H9 (cell line): ENCODE measurements at regions not wholly inside any gene's neighbourhood (a gene's known extent, or its start where the extent isn't known, plus 50 kb on each side); places are given as distances from the start of the nearest gene placed in this dataset.
A peak's percentile ranks its signal among the peaks of the same experiment; 100 is the strongest.
"Not testable (repeated sequence)": the region's sequence is repeated elsewhere in the genome, so short reads cannot be mapped to it uniquely, and the experiment has no call there.

Experiments
- DNase-seq: peaks from one replicate; pipeline ENCODE4 v3.0.0-alpha.2; 2017
- H2AFZ ChIP-seq: one replicate; pipeline ENCODE4 v1.6.1; 2013; ENCODE audit warnings: mild to moderate bottlenecking, low read length, control low read depth, moderate library complexity
- H2AK5ac ChIP-seq: 2 replicates; pipeline ENCODE4 v1.6.1; 2013; ENCODE audit warnings: low read length, control low read depth, mixed read lengths; ENCODE audit not compliant: insufficient read length
- H2BK120ac ChIP-seq: one replicate; pipeline ENCODE4 v1.6.1; 2013; ENCODE audit warnings: low read depth, mild to moderate bottlenecking, low read length, control low read depth, inconsistent platforms; ENCODE audit not compliant: poor library complexity, severe bottlenecking
- H2BK12ac ChIP-seq: 2 replicates; pipeline ENCODE4 v1.6.1; 2013; ENCODE audit warnings: low read length, control low read depth, mixed read lengths, low read depth; ENCODE audit not compliant: insufficient read length
- H2BK15ac ChIP-seq: 2 replicates; pipeline ENCODE4 v1.6.1; 2013; ENCODE audit warnings: low read depth, low read length, control low read depth
- H2BK20ac ChIP-seq: one replicate; pipeline ENCODE4 v1.6.1; 2013; ENCODE audit warnings: low read depth, mild to moderate bottlenecking, low read length, control low read depth, inconsistent platforms; ENCODE audit not compliant: poor library complexity, severe bottlenecking
- H2BK5ac ChIP-seq: 2 replicates; pipeline ENCODE4 v1.6.1; 2013; ENCODE audit warnings: low read length, control low read depth, mixed read lengths; ENCODE audit not compliant: insufficient read length
- H3K14ac ChIP-seq: 2 replicates; pipeline ENCODE4 v1.6.1; 2013; ENCODE audit warnings: low read length, control low read depth; ENCODE audit not compliant: insufficient read depth
- H3K18ac ChIP-seq: 2 replicates; pipeline ENCODE4 v1.6.1; 2013; ENCODE audit warnings: low read depth, mild to moderate bottlenecking, mixed read lengths, low read length, control low read depth; ENCODE audit not compliant: insufficient read length
- H3K23ac ChIP-seq: 2 replicates; pipeline ENCODE4 v1.6.1; 2013; ENCODE audit warnings: low read length, control low read depth, mixed read lengths, low read depth; ENCODE audit not compliant: insufficient read length
- H3K23me2 ChIP-seq: 2 replicates; pipeline ENCODE4 v1.6.1; 2013; ENCODE audit warnings: low read depth, mild to moderate bottlenecking, mixed read lengths, low read length, control low read depth; ENCODE audit not compliant: insufficient read length, poor library complexity, severe bottlenecking
- H3K27ac ChIP-seq: 2 replicates; pipeline ENCODE4 v1.5.1; 2013; ENCODE audit warnings: low read length, control low read depth, mixed read lengths, low read depth; ENCODE audit not compliant: insufficient read length
- H3K27me3 ChIP-seq: 2 replicates; pipeline ENCODE4 v1.6.1; 2013; ENCODE audit warnings: low read length, control low read depth, inconsistent platforms; ENCODE audit not compliant: insufficient read depth
- H3K4ac ChIP-seq: 2 replicates; pipeline ENCODE4 v1.6.1; 2013; ENCODE audit warnings: low read depth, mild to moderate bottlenecking, control low read depth, inconsistent platforms, low read length, moderate library complexity
- H3K4me1 ChIP-seq: 2 replicates; pipeline ENCODE4 v1.6.1; 2013; ENCODE audit warnings: low read length, control low read depth, inconsistent platforms; ENCODE audit not compliant: insufficient read depth
- H3K4me2 ChIP-seq: 2 replicates; pipeline ENCODE4 v1.6.1; 2013; ENCODE audit warnings: low read length, control low read depth, mixed read lengths; ENCODE audit not compliant: insufficient read length, insufficient read depth
- H3K56ac ChIP-seq: 2 replicates; pipeline ENCODE4 v1.6.1; 2013; ENCODE audit warnings: low read depth, mild to moderate bottlenecking, mixed read lengths, low read length, control low read depth; ENCODE audit not compliant: insufficient read length
- H3K79me1 ChIP-seq: 2 replicates; pipeline ENCODE4 v1.6.1; 2013; ENCODE audit warnings: low read depth, mild to moderate bottlenecking, moderate library complexity, low read length, control low read depth, inconsistent platforms; ENCODE audit not compliant: insufficient read depth, poor library complexity, severe bottlenecking
- H3K79me2 ChIP-seq: 2 replicates; pipeline ENCODE4 v1.6.1; 2013; ENCODE audit warnings: low read length, control low read depth, inconsistent platforms; ENCODE audit not compliant: insufficient read depth
- H3K9ac ChIP-seq: 2 replicates; pipeline ENCODE4 v1.6.1; 2013; ENCODE audit warnings: low read length, control low read depth, mixed read lengths; ENCODE audit not compliant: insufficient read length; ENCODE audit errors: extremely low read depth
- H3K9me3 ChIP-seq: one replicate; pipeline ENCODE4 v1.6.1; 2013; ENCODE audit warnings: low read depth, low read length, inconsistent platforms; ENCODE audit not compliant: control insufficient read depth
- H3T11ph ChIP-seq: one replicate; pipeline ENCODE4 v1.6.1; 2013; ENCODE audit warnings: mild to moderate bottlenecking, low read length, control low read depth, inconsistent platforms
- H4K20me1 ChIP-seq: one replicate; pipeline ENCODE4 v1.6.1; 2013; ENCODE audit not compliant: control insufficient read depth, insufficient read length, insufficient read depth
- H4K5ac ChIP-seq: 2 replicates; pipeline ENCODE4 v1.6.1; 2013; ENCODE audit warnings: low read depth, mild to moderate bottlenecking, mixed read lengths, low read length, control low read depth; ENCODE audit not compliant: insufficient read length
- H4K8ac ChIP-seq: replicated peaks from 2 replicates; pipeline ENCODE4 v1.6.1; 2013; ENCODE audit warnings: low read length, control low read depth, mixed read lengths, low read depth; ENCODE audit not compliant: insufficient read length
- H4K91ac ChIP-seq: 2 replicates; pipeline ENCODE4 v1.6.1; 2013; ENCODE audit warnings: low read depth, mild to moderate bottlenecking, moderate library complexity, mixed read lengths, low read length, control low read depth; ENCODE audit not compliant: insufficient read length
- H3K27ac Mint-ChIP-seq, 3 experiments: 2 replicates in 2 of 3; 3 replicates in 1 of 3; pipeline ENCODE4 v1.8.0; 2020 to 2021; ENCODE audit warnings: mixed read lengths in 3 of 3, mild to moderate bottlenecking in 1 of 3, moderate library complexity in 1 of 3
- H3K27me3 Mint-ChIP-seq: 2 replicates; pipeline ENCODE4 v1.8.0; 2021; ENCODE audit warnings: low read depth, mild to moderate bottlenecking, moderate library complexity, mixed read lengths
- H3K36me3 Mint-ChIP-seq, 3 experiments: 2 replicates in 2 of 3; 3 replicates in 1 of 3; pipeline ENCODE4 v1.8.0; 2020 to 2021; ENCODE audit warnings: low read depth in 3 of 3, mixed read lengths in 3 of 3; ENCODE audit not compliant: insufficient read depth in 1 of 3
- H3K4me1 Mint-ChIP-seq, 2 experiments: 2 replicates each; pipeline ENCODE4 v1.8.0; 2020; ENCODE audit warnings: mixed read lengths in 2 of 2
- H3K4me3 Mint-ChIP-seq, 2 experiments: 2 replicates in 1 of 2; 3 replicates in 1 of 2; pipeline ENCODE4 v1.8.0; 2020 to 2021; ENCODE audit warnings: mild to moderate bottlenecking in 2 of 2, mixed read lengths in 2 of 2, moderate library complexity in 1 of 2
- H3K9me3 Mint-ChIP-seq, 2 experiments: 2 replicates in 1 of 2; 3 replicates in 1 of 2; pipeline ENCODE4 v1.8.0; 2020; ENCODE audit warnings: mild to moderate bottlenecking in 2 of 2, mixed read lengths in 2 of 2, moderate library complexity in 1 of 2
- CTCF ChIP-seq: fragments of 200-600 bp; sonication (generic); conservative IDR thresholded peaks from 3 replicates; pipeline ENCODE4 v1.8.0; 2021; ENCODE audit warnings: antibody characterized with exemption, mild to moderate bottlenecking
- WGBS: extraction: QIAGEN DNeasy Blood & Tissue Kit; methylation state at CpG from one replicate; pipeline ENCODE4 v1.1.7; 2013; ENCODE audit warnings: missing lambda C conversion rate, low lambda C conversion rate, mixed read lengths; ENCODE audit not compliant: insufficient read length; ENCODE audit errors: extremely low coverage; 5-methylcytosine and 5-hydroxymethylcytosine counted together

GRCh38 chr6:167420858-167421766 lies 96.2 kb downstream of the TTLL2 start:
- Histone ChIP-seq H2BK15ac (no peak overlapping the region), H2AK5ac (no peak overlapping the region), H2BK20ac (no peak overlapping the region), H3K14ac (peak overlapping the region; percentile 38; the same call in 1 of the 2 replicates), H3K9me3 (no peaks in the 10 kb centered on the region), H3K23me2 (no peaks in the 10 kb centered on the region), H2BK120ac (no peak overlapping the region), H3K79me2 (no peaks in the 10 kb centered on the region), H3K18ac (no peak overlapping the region), H2BK12ac (no peak overlapping the region), H2BK5ac (no peak overlapping the region), H3K27ac (no peak overlapping the region), H4K20me1 (no peaks in the 10 kb centered on the region), H2AFZ (no peak overlapping the region), H3K27me3 (no peaks in the 10 kb centered on the region), H3K79me1 (no peaks in the 10 kb centered on the region), H4K8ac (no peak overlapping the region), H3K4me2 (no peak overlapping the region), H3K4me1 (peaks cover 3% of the 10 kb centered on the region; the same call in 1 of the 2 replicates), H3K56ac (no peak overlapping the region), H4K91ac (no peak overlapping the region), H3K9ac (no peak overlapping the region), H3K23ac (no peak overlapping the region), H3T11ph (no peak overlapping the region), H3K4ac (no peak overlapping the region), H4K5ac (no peak overlapping the region)
- no peak for TF ChIP-seq CTCF
- no peaks in the 10 kb centered on the region for H3K27me3 Mint-ChIP-seq
- H3K9me3 Mint-ChIP-seq: peaks cover 0 to 2% of the 10 kb centered on the region in 2 experiments; a peak in 3 of 5 replicates
- no peaks in the 10 kb centered on the region for H3K36me3 Mint-ChIP-seq
- peak; percentile 44 for DNase-seq
- no peak overlapping the region for H3K4me3 Mint-ChIP-seq
- peak overlapping the region in 1 of 3 experiments; percentile 52; a peak in 2 of 7 replicates for H3K27ac Mint-ChIP-seq
- H3K4me1 Mint-ChIP-seq: peaks cover 21% of the 10 kb centered on the region in 2 experiments
- no CpG with 5 or more reads among the region's 39 CpGs for WGBS

- not testable (repeated sequence) for H4K91ac ChIP-seq, H3K56ac ChIP-seq, DNase-seq, H4K5ac ChIP-seq, H3K4ac ChIP-seq, H2BK15ac ChIP-seq, H3K79me1 ChIP-seq, H2BK5ac ChIP-seq, H3K18ac ChIP-seq, H4K8ac ChIP-seq, H3K79me2 ChIP-seq, H3K4me1 ChIP-seq, H3K4me3 Mint-ChIP-seq, H3K9ac ChIP-seq, H3K14ac ChIP-seq, H3K9me3 Mint-ChIP-seq, H3T11ph ChIP-seq, H3K27me3 ChIP-seq, H2AK5ac ChIP-seq, H4K20me1 ChIP-seq, H2BK120ac ChIP-seq, H3K23ac ChIP-seq, H3K4me2 ChIP-seq, H3K9me3 ChIP-seq, H3K27ac Mint-ChIP-seq, H3K36me3 Mint-ChIP-seq, H2AFZ ChIP-seq, H3K27me3 Mint-ChIP-seq, H2BK12ac ChIP-seq, H2BK20ac ChIP-seq, H3K23me2 ChIP-seq, H3K27ac ChIP-seq
- H3K4me1 Mint-ChIP-seq: peaks cover 17 to 19% of the 10 kb centered on the region in 2 experiments
- WGBS: no CpG with 5 or more reads among the region's 36 CpGs
These were observed 97.1 kb downstream of the TTLL2 start for GRCh38 chr6:167421944-167422343.
